PC-9 (cell line): ENCODE measurements at regions not wholly inside any gene's neighbourhood (a gene's known extent, or its start where the extent isn't known, plus 50 kb on each side); places are given as distances from the start of the nearest gene placed in this dataset.

Experiments
- BruUV-seq: library from RNA; stranded (reverse); fragments of 400-500 nt; replicated peaks from 2 replicates; lab custom pipeline; 2021; lab: Mats Ljungman, UMichigan
- CTCF ChIA-PET: fragments of 300-600 bp; sonication (Branson Sonifier 250); formaldehyde crosslinking; loops from one replicate; lab custom pipeline; 2022; ENCODE audit warnings: antibody characterized with exemption; lab: Charles Lee
- POLR2A ChIA-PET: fragments of 300-600 bp; sonication (Branson Sonifier 250); formaldehyde crosslinking; loops from one replicate; lab custom pipeline; 2022; ENCODE audit warnings: antibody characterized with exemption; ENCODE audit not compliant: unreplicated experiment; lab: Charles Lee
- DNase-seq, 2 experiments: peaks; one replicate each; pipeline versions ENCODE4 v3.0.0 to v3.0.0-alpha.2; 2015 to 2022; ENCODE audit warnings: mixed read lengths in 1 of 2
- H2AFZ ChIP-seq: fragments of 200-600 bp; sonication (generic); 2 replicates; pipeline ENCODE4 v1.8.1; 2017; ENCODE audit warnings: antibody characterized with exemption
- H3F3A ChIP-seq: fragments of 200-600 bp; sonication (generic); 2 replicates; pipeline ENCODE4 v1.8.1; 2017; ENCODE audit warnings: antibody characterized with exemption, mild to moderate bottlenecking, low read depth; ENCODE audit not compliant: insufficient read depth
- H3K27ac ChIP-seq: fragments of 200-600 bp; sonication (generic); 2 replicates; pipeline ENCODE4 v1.6.1; 2016; ENCODE audit warnings: mixed run types
- H3K27me3 ChIP-seq: fragments of 200-600 bp; sonication (generic); 2 replicates; pipeline ENCODE4 v1.6.1; 2016; ENCODE audit warnings: low read depth, mixed run types; ENCODE audit not compliant: insufficient read depth
- H3K36me3 ChIP-seq: fragments of 200-600 bp; sonication (generic); 2 replicates; pipeline ENCODE4 v1.6.1; 2016; ENCODE audit warnings: low read depth, mixed run types
- H3K4me1 ChIP-seq: fragments of 200-600 bp; sonication (generic); replicated peaks from 2 replicates; pipeline ENCODE4 v1.6.1; 2016; ENCODE audit warnings: mixed run types; ENCODE audit not compliant: insufficient read depth
- H3K4me2 ChIP-seq: fragments of 200-600 bp; sonication (generic); 2 replicates; pipeline ENCODE4 v1.6.1; 2017; ENCODE audit warnings: mixed run types
- H3K4me3 ChIP-seq: fragments of 200-600 bp; sonication (generic); 2 replicates; pipeline ENCODE4 v1.6.1; 2016; ENCODE audit warnings: mixed run types
- H3K79me2 ChIP-seq: fragments of 200-600 bp; sonication (generic); 2 replicates; pipeline ENCODE4 v1.6.1; 2017; ENCODE audit warnings: low read depth, mixed run types
- H3K9me2 ChIP-seq: fragments of 200-600 bp; sonication (generic); 2 replicates; pipeline ENCODE4 v1.8.1; 2017; ENCODE audit warnings: mild to moderate bottlenecking; ENCODE audit not compliant: insufficient read depth
- H3K9me3 ChIP-seq: fragments of 200-600 bp; sonication (generic); 2 replicates; pipeline ENCODE4 v1.8.1; 2016; ENCODE audit warnings: low read depth; ENCODE audit not compliant: insufficient read depth
- H4K20me1 ChIP-seq: fragments of 200-600 bp; sonication (generic); 2 replicates; pipeline ENCODE4 v1.8.1; 2017; ENCODE audit not compliant: insufficient read depth
- EZH2 ChIP-seq: fragments of 200-600 bp; sonication (generic); IDR thresholded peaks from 2 replicates; pipeline ENCODE4 v1.8.0; 2017; ENCODE audit warnings: antibody characterized with exemption, low read depth
- intact Hi-C: fragments of 100-400 bp; cut with micrococcal nuclease; formaldehyde crosslinking; loops from one replicate; pipeline ENCODE4 v1.10.0; 2022; ENCODE audit not compliant: unreplicated experiment
- TF ChIP-seq, protein P1 (sequence below): fragments of 200-600 bp; sonication (generic); conservative IDR thresholded peaks from 2 replicates; pipeline ENCODE4 v1.6.1; 2017; ENCODE audit warnings: mixed run types, antibody characterized with exemption, mild to moderate bottlenecking, moderate library complexity

DNA sequence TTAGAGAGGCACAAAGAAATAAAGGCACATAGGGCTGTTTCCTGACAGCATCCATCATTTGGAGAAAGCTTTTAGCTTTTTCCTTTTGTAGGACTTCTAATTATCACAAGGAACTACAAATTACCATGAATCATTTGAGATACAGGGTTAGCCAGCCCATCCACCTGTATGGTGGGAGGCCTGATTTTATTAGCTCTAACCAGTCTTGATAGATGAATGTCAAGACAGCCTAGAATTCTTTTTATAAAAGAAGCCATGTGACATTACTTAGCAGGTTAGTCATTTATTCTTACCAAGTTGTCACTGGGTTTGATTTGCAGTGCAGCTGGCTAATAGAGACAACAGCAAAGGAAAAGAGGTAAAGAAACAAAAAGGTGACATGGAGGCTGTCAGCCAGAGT is 618.1 kb downstream of the ZNF385D start:
- TF ChIP-seq, protein P1, sequence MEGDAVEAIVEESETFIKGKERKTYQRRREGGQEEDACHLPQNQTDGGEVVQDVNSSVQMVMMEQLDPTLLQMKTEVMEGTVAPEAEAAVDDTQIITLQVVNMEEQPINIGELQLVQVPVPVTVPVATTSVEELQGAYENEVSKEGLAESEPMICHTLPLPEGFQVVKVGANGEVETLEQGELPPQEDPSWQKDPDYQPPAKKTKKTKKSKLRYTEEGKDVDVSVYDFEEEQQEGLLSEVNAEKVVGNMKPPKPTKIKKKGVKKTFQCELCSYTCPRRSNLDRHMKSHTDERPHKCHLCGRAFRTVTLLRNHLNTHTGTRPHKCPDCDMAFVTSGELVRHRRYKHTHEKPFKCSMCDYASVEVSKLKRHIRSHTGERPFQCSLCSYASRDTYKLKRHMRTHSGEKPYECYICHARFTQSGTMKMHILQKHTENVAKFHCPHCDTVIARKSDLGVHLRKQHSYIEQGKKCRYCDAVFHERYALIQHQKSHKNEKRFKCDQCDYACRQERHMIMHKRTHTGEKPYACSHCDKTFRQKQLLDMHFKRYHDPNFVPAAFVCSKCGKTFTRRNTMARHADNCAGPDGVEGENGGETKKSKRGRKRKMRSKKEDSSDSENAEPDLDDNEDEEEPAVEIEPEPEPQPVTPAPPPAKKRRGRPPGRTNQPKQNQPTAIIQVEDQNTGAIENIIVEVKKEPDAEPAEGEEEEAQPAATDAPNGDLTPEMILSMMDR, result no peak
- no peak for TF ChIP-seq EZH2
- ChIA-PET POLR2A (no interaction called here), CTCF (no interaction called here)
- Histone ChIP-seq H3K27ac (no peak overlapping the region), H3K9me3 (no peaks in the 10 kb centered on the region), H3K4me1 (no peaks in the 10 kb centered on the region), H3K9me2 (no peaks in the 10 kb centered on the region), H4K20me1 (no peaks in the 10 kb centered on the region), H3K36me3 (no peaks in the 10 kb centered on the region), H3F3A (no peaks in the 10 kb centered on the region; the same call in 1 of the 2 replicates), H2AFZ (no peak overlapping the region), H3K4me2 (no peak overlapping the region), H3K79me2 (no peaks in the 10 kb centered on the region), H3K4me3 (no peak overlapping the region), H3K27me3 (no peaks in the 10 kb centered on the region)
- DNase-seq, result no peak
- no TSS peak for BruUV-seq
- intact Hi-C loops, result no loop called here

DNA sequence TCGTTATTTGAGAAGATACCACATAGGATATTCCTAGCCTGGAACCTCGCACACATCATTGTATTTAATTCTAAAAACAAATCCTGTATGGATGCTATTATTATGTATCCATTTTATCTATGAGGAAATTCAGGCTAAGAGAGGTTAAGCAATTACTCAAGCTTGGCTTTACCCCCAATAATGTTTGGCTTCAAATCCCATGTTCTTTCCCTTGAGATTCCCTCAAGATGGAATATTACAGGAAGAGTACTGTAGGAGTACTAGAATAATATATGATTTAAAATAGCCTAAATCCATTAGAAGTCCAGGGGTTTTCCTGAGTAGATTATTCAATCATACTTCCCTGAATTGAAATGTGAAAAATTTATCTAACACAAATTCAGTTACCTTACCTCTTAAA is 630.2 kb downstream of the ZNF385D start:
- Histone ChIP-seq H3K79me2 (no peaks in the 10 kb centered on the region), H2AFZ (no peak overlapping the region), H3K27me3 (no peaks in the 10 kb centered on the region), H3F3A (no peaks in the 10 kb centered on the region), H4K20me1 (no peaks in the 10 kb centered on the region), H3K27ac (no peak overlapping the region), H3K4me3 (no peak overlapping the region), H3K9me3 (no peaks in the 10 kb centered on the region), H3K36me3 (no peaks in the 10 kb centered on the region), H3K4me1 (no peaks in the 10 kb centered on the region), H3K9me2 (no peaks in the 10 kb centered on the region), H3K4me2 (no peak overlapping the region)
- no TSS peak for BruUV-seq
- no peak for DNase-seq
- intact Hi-C loops, result loop anchor here (10.0 kb wide), 1 partner anchor 124 kb away; no protein-coding TSS in a partner anchor
- ChIA-PET POLR2A (no interaction called here), CTCF (no interaction called here)
- no peak for TF ChIP-seq EZH2
- TF ChIP-seq, protein P1, result no peak

DNA sequence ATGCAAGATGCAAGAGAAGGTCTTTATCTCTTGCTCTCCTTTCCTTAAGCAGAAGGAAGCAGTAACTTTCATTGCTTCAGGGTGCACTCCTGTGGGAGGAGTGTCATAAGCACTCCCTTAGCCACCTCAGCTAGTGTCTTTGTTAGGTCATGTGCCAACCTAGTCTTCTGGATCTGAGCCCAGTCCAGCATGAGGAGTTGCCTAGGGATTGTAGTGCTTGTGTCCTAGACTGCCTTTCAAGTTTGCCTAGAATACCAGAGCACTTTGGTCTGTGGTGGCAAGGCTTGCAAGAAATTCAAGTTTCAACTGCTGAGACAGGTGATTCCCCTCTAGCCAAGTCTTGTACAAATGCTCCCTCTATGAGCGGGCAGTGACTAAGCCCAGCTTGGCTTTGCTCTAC is 633.6 kb downstream of the ZNF385D start:
- TF ChIP-seq, protein P1, result no peak
- TF ChIP-seq EZH2, result no peak
- no peaks in the 10 kb centered on the region for H3F3A ChIP-seq
- H3K27ac ChIP-seq, result no peak overlapping the region
- H3K4me1 ChIP-seq, result no peaks in the 10 kb centered on the region
- H2AFZ ChIP-seq, result no peak overlapping the region
- H3K27me3 ChIP-seq, result no peaks in the 10 kb centered on the region
- CTCF ChIA-PET, result no interaction called here
- no TSS peak for BruUV-seq
- peak in 1 of 2 experiments; percentile 13 for DNase-seq
- H3K4me3 ChIP-seq, result no peak overlapping the region
- H3K9me2 ChIP-seq, result no peaks in the 10 kb centered on the region
- H3K36me3 ChIP-seq, result no peaks in the 10 kb centered on the region
- H3K79me2 ChIP-seq, result no peaks in the 10 kb centered on the region
- POLR2A ChIA-PET, result no interaction called here
- H3K9me3 ChIP-seq, result no peaks in the 10 kb centered on the region
- intact Hi-C loops, result no loop called here
- H4K20me1 ChIP-seq, result no peaks in the 10 kb centered on the region
- no peak overlapping the region for H3K4me2 ChIP-seq
